GM12878 (cell line): ENCODE measurements at regions not wholly inside any gene's neighbourhood (a gene's known extent, or its start where the extent isn't known, plus 50 kb on each side); places are given as distances from the start of the nearest gene placed in this dataset.

ENCODE experiments used
- ATAC-seq: fragments of 200-7000 bp; cut with Tn5 transposase; 3 replicates; pipeline ENCODE4 v1.9.1; 2020; ENCODE audit warnings: mild to moderate bottlenecking, moderate library complexity
- BruUV-seq: library from RNA; stranded (reverse); fragments of 400-500 nt; replicated peaks from 2 replicates; lab custom pipeline; 2021; lab: Mats Ljungman, UMichigan
- CTCF ChIA-PET: fragments of 300-600 bp; sonication (Branson Sonifier 250); formaldehyde crosslinking; extraction: SDS; loops from one replicate; lab custom pipeline; 2021; ENCODE audit warnings: inconsistent platforms; lab: Yijun Ruan, JAX
- POLR2A ChIA-PET: fragments of 350-600 bp; formaldehyde crosslinking; extraction: SDS; loops from one replicate; lab custom pipeline; 2021; ENCODE audit warnings: inconsistent platforms; lab: Charles Lee
- RAD21 ChIA-PET: fragments of 300-600 bp; sonication (Branson Sonifier 250); formaldehyde crosslinking; loops from one replicate; lab custom pipeline; 2023; ENCODE audit warnings: antibody characterized with exemption; ENCODE audit not compliant: unreplicated experiment; lab: Charles Lee
- SMC1A ChIA-PET: fragments of 300-600 bp; sonication (Branson Sonifier 250); formaldehyde crosslinking; loops from one replicate; lab custom pipeline; 2023; ENCODE audit not compliant: unreplicated experiment, uncharacterized antibody; lab: Charles Lee
- DNase-seq: peaks from one replicate; pipeline ENCODE4 v3.0.0-alpha.2; 2011; ENCODE audit warnings: low read depth, low spot score
- FAIRE-seq: peaks from 3 replicates; lab custom pipeline; 2011; peaks lifted over from hg19 to GRCh38; lab: Jason Lieb, UNC
- H2AFZ ChIP-seq: 2 replicates; pipeline ENCODE4 v1.6.0; 2011; ENCODE audit warnings: low read depth, low read length, control low read depth; ENCODE audit not compliant: control insufficient read depth
- H3K27ac ChIP-seq: 2 replicates; pipeline ENCODE4 v1.5.1; 2011; ENCODE audit warnings: control low read depth; ENCODE audit not compliant: control insufficient read depth, insufficient read depth
- H3K27me3 ChIP-seq, 2 experiments: replicated peaks in 1 of 2; 2 replicates each; pipeline versions ENCODE4 v1.6.0 to v1.6.1; 2011; ENCODE audit warnings: low read length in 1 of 2; ENCODE audit not compliant: control insufficient read depth in 2 of 2, insufficient read depth in 2 of 2
- H3K36me3 ChIP-seq, 2 experiments: 2 replicates each; pipeline ENCODE4 v1.5.1; 2011; ENCODE audit warnings: low read length in 1 of 2; ENCODE audit not compliant: control insufficient read depth in 2 of 2, insufficient read depth in 2 of 2
- H3K4me1 ChIP-seq: 2 replicates; pipeline ENCODE4 v1.6.1; 2011; ENCODE audit warnings: mild to moderate bottlenecking, low read length, moderate library complexity, mixed read lengths; ENCODE audit not compliant: control insufficient read depth, insufficient read depth
- H3K4me2 ChIP-seq: 2 replicates; pipeline ENCODE4 v1.6.0; 2011; ENCODE audit warnings: control low read depth; ENCODE audit not compliant: control insufficient read depth, insufficient read depth
- H3K4me3 ChIP-seq: fragments of 200-600 bp; sonication (generic); 2 replicates; pipeline ENCODE4 v1.5.1; 2016
- H3K79me2 ChIP-seq: 2 replicates; pipeline ENCODE4 v1.6.0; 2011; ENCODE audit warnings: low read length; ENCODE audit not compliant: control insufficient read depth, insufficient read depth
- H3K9ac ChIP-seq: 2 replicates; pipeline ENCODE4 v1.8.0; 2011; ENCODE audit warnings: low read length, control low read depth, mixed read lengths; ENCODE audit not compliant: control insufficient read depth, insufficient read depth
- H3K9me3 ChIP-seq: replicated peaks from 3 replicates; pipeline ENCODE4 v1.5.1; 2011; ENCODE audit warnings: mild to moderate bottlenecking, low read length; ENCODE audit not compliant: control insufficient read depth, insufficient read depth
- H4K20me1 ChIP-seq: 2 replicates; pipeline ENCODE4 v1.6.0; 2011; ENCODE audit not compliant: control insufficient read depth, insufficient read depth
- CBFB ChIP-seq: IDR thresholded peaks from 2 replicates; pipeline ENCODE4 v1.6.1; 2016; ENCODE audit warnings: antibody characterized with exemption, low read depth
- RCOR1 ChIP-seq: conservative IDR thresholded peaks from 2 replicates; pipeline ENCODE4 v1.6.1; 2012; ENCODE audit warnings: low read depth, low read length, improper control_type of control experiment
- SREBF2 ChIP-seq: IDR thresholded peaks from 2 replicates; pipeline ENCODE4 v1.6.1; 2012; ENCODE audit warnings: mild to moderate bottlenecking, low read length
- STAT3 ChIP-seq: IDR thresholded peaks from 2 replicates; pipeline ENCODE4 v1.6.1; 2011; ENCODE audit warnings: low read depth, low read length, improper control_type of control experiment
- TAF1 ChIP-seq: IDR thresholded peaks from 2 replicates; pipeline ENCODE4 v1.6.1; 2011; ENCODE audit warnings: mild to moderate bottlenecking, low read depth, low read length, borderline replicate concordance
- ZNF274 ChIP-seq: IDR thresholded peaks from one replicate; pipeline ENCODE4 v1.8.0; 2011; ENCODE audit not compliant: insufficient read length, insufficient read depth
- ZZZ3 ChIP-seq: IDR thresholded peaks from 2 replicates; pipeline ENCODE4 v1.6.1; 2011; ENCODE audit warnings: low read depth; ENCODE audit not compliant: control insufficient read depth, insufficient read length
- WGBS: methylation state at CpG from one replicate; pipeline ENCODE4 v1.1.6; 2016; ENCODE audit warnings: low lambda C conversion rate; ENCODE audit not compliant: insufficient replicate concordance, insufficient coverage; ENCODE audit errors: missing lambda C conversion rate; 5-methylcytosine and 5-hydroxymethylcytosine counted together
- in situ Hi-C: fragments of 300-500 bp; cut with MboI; formaldehyde crosslinking; loops from 9 replicates; pipeline ENCODE4 v1.14.3; 2018; ENCODE audit warnings: mixed read lengths
- intact Hi-C: fragments of 100-400 bp; cut with micrococcal nuclease; formaldehyde crosslinking; loops from one replicate; pipeline ENCODE4 v1.14.2; 2022; ENCODE audit not compliant: unreplicated experiment
- TF ChIP-seq, protein P1 (sequence below): IDR thresholded peaks from 2 replicates; pipeline ENCODE4 v1.6.1; 2012; ENCODE audit warnings: improper control_type of control experiment, low read depth, low read length; ENCODE audit not compliant: insufficient replicate concordance

DNA sequence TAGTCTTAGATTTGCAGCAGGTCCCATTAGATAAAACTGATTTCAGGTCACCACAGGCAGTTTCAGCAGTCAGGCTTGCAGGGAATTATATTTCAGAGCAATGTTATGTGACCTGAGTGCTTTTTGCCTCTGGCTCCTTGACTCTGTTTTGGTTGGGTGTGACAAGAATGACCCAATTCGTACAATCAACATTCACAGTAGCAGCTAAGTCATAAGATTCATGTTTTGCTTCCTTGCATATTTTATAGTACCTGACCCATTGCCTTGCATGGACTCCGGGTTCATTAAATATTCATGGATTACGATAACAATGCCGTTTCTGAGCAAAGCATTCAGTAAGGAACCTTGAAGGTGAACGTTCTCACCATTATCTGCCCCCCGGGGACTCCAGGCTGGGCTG, 152.0 kb upstream of the CST7 start:
- Histone ChIP-seq H3K36me3 (no peaks in the 10 kb centered on the region), H3K4me1 (no peaks in the 10 kb centered on the region), H3K27me3 (peaks cover 0 to 3% of the 10 kb centered on the region in 2 experiments; a peak in 2 of 4 replicates), H3K9me3 (no peaks in the 10 kb centered on the region), H2AFZ (no peak overlapping the region), H3K9ac (no peak overlapping the region), H3K4me3 (no peak overlapping the region), H3K79me2 (no peaks in the 10 kb centered on the region), H3K27ac (no peak overlapping the region), H3K4me2 (no peak overlapping the region), H4K20me1 (no peaks in the 10 kb centered on the region)
- in situ Hi-C loops (no loop called here), intact Hi-C loops (no loop called here)
- WGBS = 14% methylated on average over 6 of the region's 6 CpGs
- ATAC-seq (no peak), FAIRE-seq (no peak), DNase-seq (no peak)
- TF ChIP-seq CBFB = no peak
- TF ChIP-seq ZNF274 = no peak
- TF ChIP-seq RCOR1 = no peak
- no peak for TF ChIP-seq SREBF2
- TF ChIP-seq, protein P1, sequence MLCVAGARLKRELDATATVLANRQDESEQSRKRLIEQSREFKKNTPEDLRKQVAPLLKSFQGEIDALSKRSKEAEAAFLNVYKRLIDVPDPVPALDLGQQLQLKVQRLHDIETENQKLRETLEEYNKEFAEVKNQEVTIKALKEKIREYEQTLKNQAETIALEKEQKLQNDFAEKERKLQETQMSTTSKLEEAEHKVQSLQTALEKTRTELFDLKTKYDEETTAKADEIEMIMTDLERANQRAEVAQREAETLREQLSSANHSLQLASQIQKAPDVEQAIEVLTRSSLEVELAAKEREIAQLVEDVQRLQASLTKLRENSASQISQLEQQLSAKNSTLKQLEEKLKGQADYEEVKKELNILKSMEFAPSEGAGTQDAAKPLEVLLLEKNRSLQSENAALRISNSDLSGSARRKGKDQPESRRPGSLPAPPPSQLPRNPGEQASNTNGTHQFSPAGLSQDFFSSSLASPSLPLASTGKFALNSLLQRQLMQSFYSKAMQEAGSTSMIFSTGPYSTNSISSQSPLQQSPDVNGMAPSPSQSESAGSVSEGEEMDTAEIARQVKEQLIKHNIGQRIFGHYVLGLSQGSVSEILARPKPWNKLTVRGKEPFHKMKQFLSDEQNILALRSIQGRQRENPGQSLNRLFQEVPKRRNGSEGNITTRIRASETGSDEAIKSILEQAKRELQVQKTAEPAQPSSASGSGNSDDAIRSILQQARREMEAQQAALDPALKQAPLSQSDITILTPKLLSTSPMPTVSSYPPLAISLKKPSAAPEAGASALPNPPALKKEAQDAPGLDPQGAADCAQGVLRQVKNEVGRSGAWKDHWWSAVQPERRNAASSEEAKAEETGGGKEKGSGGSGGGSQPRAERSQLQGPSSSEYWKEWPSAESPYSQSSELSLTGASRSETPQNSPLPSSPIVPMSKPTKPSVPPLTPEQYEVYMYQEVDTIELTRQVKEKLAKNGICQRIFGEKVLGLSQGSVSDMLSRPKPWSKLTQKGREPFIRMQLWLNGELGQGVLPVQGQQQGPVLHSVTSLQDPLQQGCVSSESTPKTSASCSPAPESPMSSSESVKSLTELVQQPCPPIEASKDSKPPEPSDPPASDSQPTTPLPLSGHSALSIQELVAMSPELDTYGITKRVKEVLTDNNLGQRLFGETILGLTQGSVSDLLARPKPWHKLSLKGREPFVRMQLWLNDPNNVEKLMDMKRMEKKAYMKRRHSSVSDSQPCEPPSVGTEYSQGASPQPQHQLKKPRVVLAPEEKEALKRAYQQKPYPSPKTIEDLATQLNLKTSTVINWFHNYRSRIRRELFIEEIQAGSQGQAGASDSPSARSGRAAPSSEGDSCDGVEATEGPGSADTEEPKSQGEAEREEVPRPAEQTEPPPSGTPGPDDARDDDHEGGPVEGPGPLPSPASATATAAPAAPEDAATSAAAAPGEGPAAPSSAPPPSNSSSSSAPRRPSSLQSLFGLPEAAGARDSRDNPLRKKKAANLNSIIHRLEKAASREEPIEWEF = no peak
- TF ChIP-seq TAF1 = no peak
- no peak for TF ChIP-seq ZZZ3
- no peak for TF ChIP-seq STAT3
- ChIA-PET RAD21 (no interaction called here), POLR2A (no interaction called here), CTCF (no interaction called here), SMC1A (no interaction called here)
- no TSS peak for BruUV-seq
